ENCODE measurements at regions not wholly inside any gene's neighbourhood (a gene's known extent, or its start where the extent isn't known, plus 50 kb on each side); places are given as distances from the start of the nearest gene placed in this dataset.

GRCh38 chr20:12399110-12399836 is 481.6 kb downstream of the BTBD3 start:
- TF ChIP-seq CTCF (IDR thresholded peaks at IDR 0.05; ENCODE audit: low read length), result no peak
- TF ChIP-seq EZH2 (IDR thresholded peaks at IDR 0.05; ENCODE audit: borderline replicate concordance, low read length), result no peak
